ENCODE measurements at regions not wholly inside any gene's neighbourhood (a gene's known extent, or its start where the extent isn't known, plus 50 kb on each side); places are given as distances from the start of the nearest gene placed in this dataset.

DNA sequence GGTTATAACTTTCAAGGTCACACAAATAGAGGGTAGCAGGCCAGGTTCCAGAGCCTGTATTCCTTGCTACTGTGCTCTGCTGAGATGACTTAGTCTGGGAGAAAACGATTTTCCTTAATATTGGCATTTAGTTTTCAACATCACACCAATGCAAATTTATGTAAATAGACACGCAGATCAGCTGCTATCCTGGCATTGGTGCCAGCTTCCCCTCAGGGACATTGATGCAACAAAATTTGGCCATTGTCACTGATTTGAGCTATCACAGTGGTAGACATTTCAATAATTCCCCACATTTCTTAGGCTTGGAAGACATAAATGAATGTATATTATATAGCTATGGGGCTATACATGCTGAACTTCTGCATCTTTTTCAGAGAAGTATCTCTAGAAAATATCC, 71.6 kb upstream of the ASTN2 start:
- Mint-ChIP-seq H3K36me3 (ENCODE audit: low read depth) (no peaks in the 10 kb centered on the region), H3K27me3 (peaks cover 22% of the 10 kb centered on the region), H3K4me1 (ENCODE audit: low read depth) (no peaks in the 10 kb centered on the region), H3K4me3 (no peak overlapping the region), H3K9me3 (no peaks in the 10 kb centered on the region), H3K27ac (no peak overlapping the region)

DNA sequence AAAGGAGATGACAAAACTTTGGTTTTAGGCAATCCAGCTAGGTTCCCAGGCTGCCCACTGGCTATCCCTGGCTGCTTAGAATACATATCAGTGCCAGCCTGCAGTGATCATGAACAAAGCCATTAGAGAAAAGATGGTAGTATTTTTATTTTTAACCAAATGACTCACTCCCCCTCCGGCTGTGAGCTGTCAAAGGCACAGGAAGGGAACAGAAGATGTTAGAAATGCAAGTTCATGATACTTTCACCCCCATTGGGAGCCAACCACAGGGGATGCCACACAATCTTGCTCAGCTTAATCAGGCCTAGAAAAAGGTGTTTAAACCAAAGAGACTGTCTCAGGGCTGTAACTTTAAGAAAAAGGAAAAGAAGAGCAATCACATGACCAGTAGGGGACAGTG, 70.3 kb upstream of the ASTN2 start:
- no peaks in the 10 kb centered on the region for H3K9me3 Mint-ChIP-seq
- H3K36me3 Mint-ChIP-seq (ENCODE audit: low read depth) = no peaks in the 10 kb centered on the region
- H3K4me1 Mint-ChIP-seq (ENCODE audit: low read depth) = no peaks in the 10 kb centered on the region
- H3K27me3 Mint-ChIP-seq = peaks cover 22% of the 10 kb centered on the region
- H3K27ac Mint-ChIP-seq = no peak overlapping the region
- H3K4me3 Mint-ChIP-seq = no peak overlapping the region

DNA sequence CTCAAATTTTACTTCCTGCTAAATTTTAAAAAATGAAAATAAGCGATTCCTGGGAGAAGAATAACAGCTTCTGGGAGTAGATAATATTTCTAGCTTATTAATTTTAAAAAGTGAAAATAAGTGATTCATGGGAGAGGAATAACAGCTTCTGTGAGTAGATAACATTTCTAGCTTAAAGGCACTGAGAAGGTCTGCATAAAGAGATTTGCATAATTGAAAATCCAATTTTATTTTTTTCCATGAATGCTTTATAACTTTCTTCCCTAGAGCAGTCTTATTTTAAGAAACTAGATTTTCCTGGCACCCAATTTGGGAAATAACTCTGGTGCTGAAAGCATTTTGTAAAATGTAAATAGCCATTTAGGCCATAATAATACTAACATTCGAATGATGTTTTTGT, 65.9 kb upstream of the ASTN2 start:
- Mint-ChIP-seq H3K27ac (no peak overlapping the region), H3K36me3 (ENCODE audit: low read depth) (no peaks in the 10 kb centered on the region), H3K27me3 (peaks cover 10% of the 10 kb centered on the region), H3K4me1 (ENCODE audit: low read depth) (no peaks in the 10 kb centered on the region), H3K4me3 (no peak overlapping the region), H3K9me3 (no peaks in the 10 kb centered on the region)

- no peak overlapping the region for H3K27ac Mint-ChIP-seq
- H3K36me3 Mint-ChIP-seq (ENCODE audit: low read depth) = no peaks in the 10 kb centered on the region
- no peak overlapping the region for H3K4me3 Mint-ChIP-seq
- no peaks in the 10 kb centered on the region for H3K4me1 Mint-ChIP-seq (ENCODE audit: low read depth)
- H3K27me3 Mint-ChIP-seq = peaks cover 15% of the 10 kb centered on the region
- H3K9me3 Mint-ChIP-seq = no peaks in the 10 kb centered on the region
Measured at GRCh38 chr9:117480253-117480652, 65.4 kb upstream of the ASTN2 start.

DNA sequence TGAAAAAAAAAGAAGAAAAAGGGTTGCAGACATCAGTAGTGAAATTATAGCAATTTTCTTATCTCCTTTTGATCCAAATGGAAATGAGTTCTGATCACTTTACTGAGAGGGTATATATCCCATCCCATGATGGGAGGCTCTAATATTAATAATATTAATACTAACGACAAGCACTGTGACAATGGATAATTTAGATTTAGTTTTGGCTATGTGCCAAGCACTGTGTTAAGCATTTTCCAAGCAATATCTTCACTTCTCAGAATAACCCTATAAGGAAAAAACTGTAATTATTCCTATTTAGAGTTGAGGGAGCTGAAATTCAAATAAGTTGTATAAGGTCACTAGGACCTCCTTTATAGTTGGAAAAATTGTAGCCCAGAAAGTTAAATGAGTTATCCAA, 58.4 kb upstream of the ASTN2 start:
- H3K4me1 Mint-ChIP-seq (ENCODE audit: low read depth) = no peaks in the 10 kb centered on the region
- H3K27ac Mint-ChIP-seq = no peak overlapping the region
- H3K9me3 Mint-ChIP-seq = no peaks in the 10 kb centered on the region
- peaks cover 4% of the 10 kb centered on the region for H3K27me3 Mint-ChIP-seq
- H3K36me3 Mint-ChIP-seq (ENCODE audit: low read depth) = no peaks in the 10 kb centered on the region
- no peak overlapping the region for H3K4me3 Mint-ChIP-seq

GRCh38 chr9:117470902-117471301, 56.0 kb upstream of the ASTN2 start:
- no peak overlapping the region for H3K4me3 Mint-ChIP-seq
- H3K27ac Mint-ChIP-seq = no peak overlapping the region
- H3K27me3 Mint-ChIP-seq = peaks cover 4% of the 10 kb centered on the region
- no peaks in the 10 kb centered on the region for H3K9me3 Mint-ChIP-seq
- H3K36me3 Mint-ChIP-seq (ENCODE audit: low read depth) = no peaks in the 10 kb centered on the region
- H3K4me1 Mint-ChIP-seq (ENCODE audit: low read depth) = no peaks in the 10 kb centered on the region

DNA sequence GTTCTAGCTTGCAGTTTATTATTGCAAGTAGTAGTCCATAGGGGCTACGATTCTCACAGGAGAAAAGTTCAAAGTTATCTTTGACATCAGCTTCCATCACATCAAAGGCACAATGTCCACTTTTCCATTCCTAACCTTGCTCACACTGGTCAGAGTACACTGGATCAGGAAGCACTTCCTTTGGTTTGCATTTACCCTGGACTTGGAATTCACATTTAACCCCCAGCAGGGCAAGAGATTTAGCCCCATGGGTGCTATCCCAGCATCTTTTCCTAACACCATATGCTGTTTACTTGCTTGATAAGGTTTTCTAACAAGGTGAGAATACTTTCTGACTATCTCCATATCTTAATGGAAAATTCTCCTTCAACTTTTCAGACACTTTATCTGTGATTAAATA, 55.6 kb upstream of the ASTN2 start:
- H3K9me3 Mint-ChIP-seq = no peaks in the 10 kb centered on the region
- no peaks in the 10 kb centered on the region for H3K36me3 Mint-ChIP-seq (ENCODE audit: low read depth)
- no peaks in the 10 kb centered on the region for H3K4me1 Mint-ChIP-seq (ENCODE audit: low read depth)
- no peak overlapping the region for H3K27ac Mint-ChIP-seq
- H3K27me3 Mint-ChIP-seq = peaks cover 1% of the 10 kb centered on the region
- H3K4me3 Mint-ChIP-seq = no peak overlapping the region

GRCh38 chr9:117466111-117466510, 51.3 kb upstream of the ASTN2 start:
- H3K27me3 Mint-ChIP-seq = no peaks in the 10 kb centered on the region
- H3K36me3 Mint-ChIP-seq (ENCODE audit: low read depth) = no peaks in the 10 kb centered on the region
- H3K27ac Mint-ChIP-seq = no peak overlapping the region
- no peaks in the 10 kb centered on the region for H3K4me1 Mint-ChIP-seq (ENCODE audit: low read depth)
- H3K4me3 Mint-ChIP-seq = no peak overlapping the region
- no peaks in the 10 kb centered on the region for H3K9me3 Mint-ChIP-seq

DNA sequence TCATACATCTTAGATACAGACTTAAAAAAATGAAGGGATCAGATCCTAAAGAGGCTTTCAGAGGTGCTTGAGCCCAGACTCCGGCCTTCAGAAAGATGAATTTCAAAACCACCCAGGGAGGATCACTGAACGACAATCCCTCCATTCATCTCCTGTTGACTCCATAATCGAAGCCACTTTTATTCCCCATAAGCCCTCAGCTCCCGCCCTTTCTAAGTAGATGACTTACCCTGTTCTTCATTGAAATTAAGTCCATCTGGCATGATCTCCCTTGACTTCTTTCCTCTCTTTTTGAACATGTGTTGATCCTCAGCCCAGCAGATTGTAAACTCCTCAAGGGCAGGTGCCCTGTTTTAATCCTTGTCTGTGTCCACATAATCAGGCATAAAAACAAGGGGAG, 50.8 kb upstream of the ASTN2 start:
- Mint-ChIP-seq H3K27me3 (no peaks in the 10 kb centered on the region), H3K9me3 (no peaks in the 10 kb centered on the region), H3K4me3 (no peak overlapping the region), H3K36me3 (ENCODE audit: low read depth) (no peaks in the 10 kb centered on the region), H3K27ac (no peak overlapping the region), H3K4me1 (ENCODE audit: low read depth) (no peaks in the 10 kb centered on the region)

GRCh38 chr9:117464941-117465616, 50.2 kb upstream of the ASTN2 start:
- Mint-ChIP-seq H3K4me3 (no peak overlapping the region), H3K27me3 (no peaks in the 10 kb centered on the region), H3K27ac (no peak overlapping the region)

More at GRCh38 chr9:117464941-117465616, 50.2 kb upstream of the ASTN2 start:
- Mint-ChIP-seq H3K9me3 (no peaks in the 10 kb centered on the region), H3K36me3 (ENCODE audit: low read depth) (no peaks in the 10 kb centered on the region), H3K4me1 (ENCODE audit: low read depth) (no peaks in the 10 kb centered on the region)
